SK-N-SH (cell line): ENCODE measurements at regions not wholly inside any gene's neighbourhood (a gene's known extent, or its start where the extent isn't known, plus 50 kb on each side); places are given as distances from the start of the nearest gene placed in this dataset.

Experiments used
- CTCF ChIA-PET: fragments of 300-600, 350-600 bp; formaldehyde crosslinking; extraction: SDS; loops from one replicate; lab custom pipeline; 2021; lab: Yijun Ruan, JAX
- POLR2A ChIA-PET: fragments of 350-600 bp; sonication (Branson Sonifier 250); formaldehyde crosslinking; extraction: SDS; loops from one replicate; lab custom pipeline; 2020; ENCODE audit warnings: antibody characterized with exemption, inconsistent platforms; lab: Yijun Ruan, JAX
- DNase-seq: peaks from one replicate; pipeline ENCODE4 v3.0.0; 2012
- H2AFZ ChIP-seq: fragments of 200-600 bp; sonication (generic); 2 replicates; pipeline ENCODE4 v1.8.1; 2016; ENCODE audit warnings: antibody characterized with exemption, mild to moderate bottlenecking, low read depth
- H3F3A ChIP-seq: fragments of 200-600 bp; sonication (generic); replicated peaks from 2 replicates; pipeline ENCODE3; 2016; ENCODE audit warnings: antibody characterized with exemption, mild to moderate bottlenecking; ENCODE audit not compliant: insufficient read depth
- H3K27ac ChIP-seq, 2 experiments: fragments of 200-500 bp in 1 of 2; fragments of 200-600 bp in 1 of 2; sonication (Bioruptor generic) in 1 of 2; sonication (generic), shearing (Covaris generic) in 1 of 2; 2 replicates each; pipeline versions ENCODE4 v1.5.1 to v1.6.1; 2014 to 2016; ENCODE audit warnings: low read depth in 2 of 2, inconsistent platforms in 1 of 2, low read length in 1 of 2, mild to moderate bottlenecking in 1 of 2, mixed read lengths in 1 of 2
- H3K27me3 ChIP-seq: fragments of 200-600 bp; sonication (generic), shearing (Covaris generic); 2 replicates; pipeline ENCODE4 v1.6.1; 2016; ENCODE audit warnings: mixed run types; ENCODE audit not compliant: insufficient read depth
- H3K36me3 ChIP-seq, 2 experiments: fragments of 200-500 bp in 1 of 2; fragments of 200-600 bp in 1 of 2; sonication (Bioruptor generic) in 1 of 2; sonication (generic) in 1 of 2; replicated peaks in 1 of 2; 2 replicates each; pipeline versions ENCODE3 to v1.5.1; 2014 to 2016; ENCODE audit warnings: low read length in 1 of 2, mild to moderate bottlenecking in 1 of 2; ENCODE audit not compliant: insufficient read depth in 2 of 2, control insufficient read depth in 1 of 2
- H3K4me1 ChIP-seq, 2 experiments: fragments of 200-500 bp in 1 of 2; fragments of 200-600 bp in 1 of 2; sonication (Bioruptor generic) in 1 of 2; sonication (generic), shearing (Covaris generic) in 1 of 2; 2 replicates each; pipeline versions ENCODE4 v1.5.1 to v1.6.1; 2014 to 2016; ENCODE audit warnings: low read depth in 1 of 2, low read length in 1 of 2, mixed run types in 1 of 2; ENCODE audit not compliant: insufficient read depth in 2 of 2, control insufficient read depth in 1 of 2
- H3K4me2 ChIP-seq: fragments of 200-600 bp; sonication (generic), shearing (Covaris generic); 2 replicates; pipeline ENCODE4 v1.6.1; 2017; ENCODE audit warnings: mixed run types
- H3K4me3 ChIP-seq, 2 experiments: fragments of 200-500 bp in 1 of 2; fragments of 200-600 bp in 1 of 2; sonication (Bioruptor generic) in 1 of 2; sonication (generic), shearing (Covaris generic) in 1 of 2; 2 replicates each; pipeline versions ENCODE4 v1.5.1 to v1.8.1; 2014 to 2016; ENCODE audit warnings: low read depth in 2 of 2, inconsistent platforms in 1 of 2, low read length in 1 of 2, mild to moderate bottlenecking in 1 of 2, mixed read lengths in 1 of 2, moderate library complexity in 1 of 2
- H3K79me2 ChIP-seq: fragments of 200-600 bp; sonication (generic); 2 replicates; pipeline ENCODE4 v1.8.1; 2017; ENCODE audit warnings: mild to moderate bottlenecking; ENCODE audit not compliant: insufficient read depth
- H3K9ac ChIP-seq: fragments of 200-600 bp; sonication (generic); 2 replicates; pipeline ENCODE4 v1.6.1; 2017; ENCODE audit warnings: mixed run types
- H3K9me2 ChIP-seq: fragments of 200-600 bp; sonication (generic); 2 replicates; pipeline ENCODE4 v1.6.1; 2017; ENCODE audit warnings: mixed run types
- H3K9me3 ChIP-seq: fragments of 200-600 bp; sonication (generic); 2 replicates; pipeline ENCODE4 v1.6.1; 2017; ENCODE audit warnings: mixed run types, mild to moderate bottlenecking, moderate library complexity
- H4K20me1 ChIP-seq: fragments of 200-600 bp; sonication (generic); 2 replicates; pipeline ENCODE4 v1.6.1; 2017; ENCODE audit warnings: mild to moderate bottlenecking, mixed run types; ENCODE audit not compliant: insufficient read depth
- CHD2 ChIP-seq: fragments of 150-350 bp; IDR thresholded peaks from 2 replicates; pipeline ENCODE4 v1.6.1; 2018; ENCODE audit warnings: low read length; ENCODE audit not compliant: partially characterized antibody
- FOXJ3 ChIP-seq: sonication (generic); formaldehyde crosslinking; IDR thresholded peaks from 2 replicates; pipeline ENCODE4 v1.5.1; 2020; ENCODE audit warnings: mild to moderate bottlenecking, missing genetic modification reagents
- FOXM1 ChIP-seq: IDR thresholded peaks from 2 replicates; pipeline ENCODE4 v1.4.0; 2012; ENCODE audit warnings: low read depth, mild to moderate bottlenecking
- NFIC ChIP-seq: IDR thresholded peaks from 2 replicates; pipeline ENCODE4 v1.4.0; 2012; ENCODE audit warnings: borderline replicate concordance
- POLR2AphosphoS5 ChIP-seq: IDR thresholded peaks from 2 replicates; pipeline ENCODE4 v1.6.1; 2012; ENCODE audit warnings: low read depth, low read length
- RAD21 ChIP-seq: IDR thresholded peaks from 2 replicates; pipeline ENCODE4 v1.6.1; 2012; ENCODE audit warnings: mild to moderate bottlenecking, low read length
- RCOR1 ChIP-seq: fragments of 150-350 bp; IDR thresholded peaks from 2 replicates; pipeline ENCODE4 v1.6.1; 2017; ENCODE audit warnings: antibody characterized with exemption, low read length
- RFX5 ChIP-seq: IDR thresholded peaks from 2 replicates; pipeline ENCODE4 v1.6.1; 2012; ENCODE audit warnings: mild to moderate bottlenecking, improper control_type of control experiment, low read length
- SMC3 ChIP-seq: IDR thresholded peaks from 2 replicates; pipeline ENCODE4 v1.6.1; 2012; ENCODE audit warnings: low read depth, low read length, improper control_type of control experiment
- TEAD4 ChIP-seq: IDR thresholded peaks from 2 replicates; pipeline ENCODE4 v1.4.0; 2012; ENCODE audit warnings: mild to moderate bottlenecking, borderline replicate concordance; ENCODE audit not compliant: insufficient read depth
- whole genome bisulfite sequencing: methylation state at CpG from one replicate; pipeline ENCODE4 v1.1.6; 2017; ENCODE audit warnings: low lambda C conversion rate; 5-methylcytosine and 5-hydroxymethylcytosine counted together
- TF ChIP-seq, protein P1 (sequence below): IDR thresholded peaks from 2 replicates; pipeline ENCODE4 v1.4.0; 2012; ENCODE audit warnings: low read depth, borderline replicate concordance
- TF ChIP-seq, protein P2 (sequence below): IDR thresholded peaks from 2 replicates; pipeline ENCODE4 v1.6.1; 2012; ENCODE audit warnings: mild to moderate bottlenecking, low read depth, low read length, moderate library complexity

DNA sequence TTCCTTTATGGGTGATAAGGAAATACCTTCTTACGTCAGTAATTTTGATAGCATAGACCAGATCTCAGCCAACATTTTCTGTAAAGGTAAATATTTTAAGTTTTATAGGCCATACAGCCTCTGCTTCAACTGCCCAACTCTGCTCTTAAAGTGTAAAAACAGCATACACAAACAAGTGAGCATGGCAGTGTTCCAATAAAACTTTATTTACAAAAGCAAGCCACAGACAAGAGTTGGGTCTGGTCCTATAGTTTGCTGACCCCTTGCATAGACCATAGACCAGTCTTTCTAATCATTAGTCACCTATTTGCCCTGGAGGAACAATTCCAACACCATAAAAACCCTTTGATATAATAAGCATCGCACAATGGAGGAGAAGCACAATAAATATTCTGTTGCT, 398.8 kb downstream of the SFMBT2 start:
- no peaks in the 10 kb centered on the region for H3K36me3 ChIP-seq
- H3K9me3 ChIP-seq, result no peaks in the 10 kb centered on the region
- H3K27ac ChIP-seq, result no peak overlapping the region
- no peaks in the 10 kb centered on the region for H3K27me3 ChIP-seq
- POLR2A ChIA-PET, result no interaction called here
- H3K9ac ChIP-seq, result no peak overlapping the region
- no peak overlapping the region for H3K4me3 ChIP-seq
- H2AFZ ChIP-seq, result no peak overlapping the region
- no peaks in the 10 kb centered on the region for H3F3A ChIP-seq
- 34% methylated on average over 2 of the region's 2 CpGs for WGBS
- TF ChIP-seq POLR2AphosphoS5 (no peak), FOXJ3 (CRISPR knock-in tag) (no peak), FOXM1 (no peak), TEAD4 (no peak), RAD21 (no peak)
- TF ChIP-seq, protein P1, sequence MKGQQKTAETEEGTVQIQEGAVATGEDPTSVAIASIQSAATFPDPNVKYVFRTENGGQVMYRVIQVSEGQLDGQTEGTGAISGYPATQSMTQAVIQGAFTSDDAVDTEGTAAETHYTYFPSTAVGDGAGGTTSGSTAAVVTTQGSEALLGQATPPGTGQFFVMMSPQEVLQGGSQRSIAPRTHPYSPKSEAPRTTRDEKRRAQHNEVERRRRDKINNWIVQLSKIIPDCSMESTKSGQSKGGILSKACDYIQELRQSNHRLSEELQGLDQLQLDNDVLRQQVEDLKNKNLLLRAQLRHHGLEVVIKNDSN, result no peak
- H3K4me2 ChIP-seq, result no peak overlapping the region
- CTCF ChIA-PET, result no interaction called here
- no peaks in the 10 kb centered on the region for H3K79me2 ChIP-seq
- H4K20me1 ChIP-seq, result no peaks in the 10 kb centered on the region
- no peak for DNase-seq
- no peaks in the 10 kb centered on the region for H3K4me1 ChIP-seq
- no peaks in the 10 kb centered on the region for H3K9me2 ChIP-seq

DNA sequence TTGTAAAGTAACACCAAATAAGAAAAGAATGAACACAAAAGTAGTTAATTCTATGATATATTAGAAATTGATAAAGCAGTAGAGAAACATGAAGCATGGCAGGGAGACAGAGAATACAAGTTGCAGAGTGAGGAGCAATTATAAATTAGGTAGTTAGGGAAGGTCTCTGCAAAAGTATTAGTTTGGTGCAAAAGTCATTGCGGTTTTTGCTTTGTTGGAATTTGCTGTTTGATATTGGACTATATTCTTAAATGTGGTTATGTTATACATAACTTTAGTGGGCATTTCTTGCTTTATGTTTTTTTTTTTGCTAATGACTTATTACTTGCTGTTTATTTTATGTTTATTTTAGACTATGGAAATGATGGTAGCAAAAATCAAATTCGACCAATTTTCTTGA, 402.2 kb downstream of the SFMBT2 start:
- H3K9ac ChIP-seq, result no peak overlapping the region
- 16% methylated on average over 2 of the region's 2 CpGs for WGBS
- no peaks in the 10 kb centered on the region for H3K36me3 ChIP-seq
- no peaks in the 10 kb centered on the region for H3K9me2 ChIP-seq
- no peaks in the 10 kb centered on the region for H3K4me1 ChIP-seq
- H3F3A ChIP-seq, result no peaks in the 10 kb centered on the region
- no peak overlapping the region for H3K27ac ChIP-seq
- no peaks in the 10 kb centered on the region for H3K79me2 ChIP-seq
- TF ChIP-seq NFIC (no peak), SMC3 (no peak), RFX5 (no peak)
- POLR2A ChIA-PET, result no interaction called here
- no peak overlapping the region for H3K4me2 ChIP-seq
- no peaks in the 10 kb centered on the region for H4K20me1 ChIP-seq
- H2AFZ ChIP-seq, result no peak overlapping the region
- no peaks in the 10 kb centered on the region for H3K27me3 ChIP-seq
- no peak overlapping the region for H3K4me3 ChIP-seq
- H3K9me3 ChIP-seq, result no peaks in the 10 kb centered on the region
- CTCF ChIA-PET, result interaction anchor here (0.6 kb wide), 1 partner anchor 176 kb away, joined by 3 read pairs; no protein-coding TSS in a partner anchor
- no peak for DNase-seq

DNA sequence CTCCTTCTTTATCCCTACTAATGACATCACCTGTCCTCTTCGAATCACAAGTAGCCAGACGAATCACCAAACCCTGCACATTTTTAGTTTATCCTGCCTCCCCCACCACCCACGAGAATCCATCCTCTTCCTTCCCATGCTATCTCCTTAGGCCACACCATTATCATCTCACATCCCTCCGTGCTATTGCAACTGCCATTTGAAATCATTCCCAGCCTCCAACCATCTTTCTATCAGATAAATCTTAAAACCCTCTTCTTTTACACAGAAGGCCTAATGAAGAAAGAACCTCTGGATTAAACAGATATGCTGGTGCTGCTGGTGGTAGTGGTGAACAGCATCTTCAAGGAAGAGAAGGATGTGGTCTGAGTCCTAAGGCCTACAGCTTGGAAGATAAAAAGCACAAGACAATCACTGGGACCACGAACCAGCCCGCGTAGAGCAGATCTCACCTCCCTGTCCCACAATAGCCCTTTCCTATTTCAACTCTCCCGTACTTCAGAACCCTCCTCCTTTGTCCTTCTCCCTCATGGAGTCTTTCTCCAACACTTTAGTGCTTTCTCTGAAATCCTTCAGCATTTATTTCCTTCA, 403.1 kb downstream of the SFMBT2 start:
- H2AFZ ChIP-seq, result no peak overlapping the region
- POLR2A ChIA-PET, result no interaction called here
- H4K20me1 ChIP-seq, result no peaks in the 10 kb centered on the region
- no peaks in the 10 kb centered on the region for H3K4me1 ChIP-seq
- H3K27ac ChIP-seq, result no peak overlapping the region
- no peak overlapping the region for H3K9ac ChIP-seq
- no peaks in the 10 kb centered on the region for H3K9me2 ChIP-seq
- 27% methylated on average over 8 of the region's 8 CpGs for WGBS
- no peaks in the 10 kb centered on the region for H3K27me3 ChIP-seq
- H3K36me3 ChIP-seq, result no peaks in the 10 kb centered on the region
- no peak overlapping the region for H3K4me3 ChIP-seq
- H3F3A ChIP-seq, result no peaks in the 10 kb centered on the region
- H3K9me3 ChIP-seq, result no peaks in the 10 kb centered on the region
- no peaks in the 10 kb centered on the region for H3K79me2 ChIP-seq
- no peak for DNase-seq
- CTCF ChIA-PET, result no interaction called here
- no peak for TF ChIP-seq RCOR1
- TF ChIP-seq, protein P2, sequence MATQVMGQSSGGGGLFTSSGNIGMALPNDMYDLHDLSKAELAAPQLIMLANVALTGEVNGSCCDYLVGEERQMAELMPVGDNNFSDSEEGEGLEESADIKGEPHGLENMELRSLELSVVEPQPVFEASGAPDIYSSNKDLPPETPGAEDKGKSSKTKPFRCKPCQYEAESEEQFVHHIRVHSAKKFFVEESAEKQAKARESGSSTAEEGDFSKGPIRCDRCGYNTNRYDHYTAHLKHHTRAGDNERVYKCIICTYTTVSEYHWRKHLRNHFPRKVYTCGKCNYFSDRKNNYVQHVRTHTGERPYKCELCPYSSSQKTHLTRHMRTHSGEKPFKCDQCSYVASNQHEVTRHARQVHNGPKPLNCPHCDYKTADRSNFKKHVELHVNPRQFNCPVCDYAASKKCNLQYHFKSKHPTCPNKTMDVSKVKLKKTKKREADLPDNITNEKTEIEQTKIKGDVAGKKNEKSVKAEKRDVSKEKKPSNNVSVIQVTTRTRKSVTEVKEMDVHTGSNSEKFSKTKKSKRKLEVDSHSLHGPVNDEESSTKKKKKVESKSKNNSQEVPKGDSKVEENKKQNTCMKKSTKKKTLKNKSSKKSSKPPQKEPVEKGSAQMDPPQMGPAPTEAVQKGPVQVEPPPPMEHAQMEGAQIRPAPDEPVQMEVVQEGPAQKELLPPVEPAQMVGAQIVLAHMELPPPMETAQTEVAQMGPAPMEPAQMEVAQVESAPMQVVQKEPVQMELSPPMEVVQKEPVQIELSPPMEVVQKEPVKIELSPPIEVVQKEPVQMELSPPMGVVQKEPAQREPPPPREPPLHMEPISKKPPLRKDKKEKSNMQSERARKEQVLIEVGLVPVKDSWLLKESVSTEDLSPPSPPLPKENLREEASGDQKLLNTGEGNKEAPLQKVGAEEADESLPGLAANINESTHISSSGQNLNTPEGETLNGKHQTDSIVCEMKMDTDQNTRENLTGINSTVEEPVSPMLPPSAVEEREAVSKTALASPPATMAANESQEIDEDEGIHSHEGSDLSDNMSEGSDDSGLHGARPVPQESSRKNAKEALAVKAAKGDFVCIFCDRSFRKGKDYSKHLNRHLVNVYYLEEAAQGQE, result no peak
- no peak for TF ChIP-seq CHD2
- no peak for TF ChIP-seq SMC3
- no peak overlapping the region for H3K4me2 ChIP-seq
